ENCODE measurements at regions not wholly inside any gene's neighbourhood (a gene's known extent, or its start where the extent isn't known, plus 50 kb on each side); places are given as distances from the start of the nearest gene placed in this dataset.

DNA sequence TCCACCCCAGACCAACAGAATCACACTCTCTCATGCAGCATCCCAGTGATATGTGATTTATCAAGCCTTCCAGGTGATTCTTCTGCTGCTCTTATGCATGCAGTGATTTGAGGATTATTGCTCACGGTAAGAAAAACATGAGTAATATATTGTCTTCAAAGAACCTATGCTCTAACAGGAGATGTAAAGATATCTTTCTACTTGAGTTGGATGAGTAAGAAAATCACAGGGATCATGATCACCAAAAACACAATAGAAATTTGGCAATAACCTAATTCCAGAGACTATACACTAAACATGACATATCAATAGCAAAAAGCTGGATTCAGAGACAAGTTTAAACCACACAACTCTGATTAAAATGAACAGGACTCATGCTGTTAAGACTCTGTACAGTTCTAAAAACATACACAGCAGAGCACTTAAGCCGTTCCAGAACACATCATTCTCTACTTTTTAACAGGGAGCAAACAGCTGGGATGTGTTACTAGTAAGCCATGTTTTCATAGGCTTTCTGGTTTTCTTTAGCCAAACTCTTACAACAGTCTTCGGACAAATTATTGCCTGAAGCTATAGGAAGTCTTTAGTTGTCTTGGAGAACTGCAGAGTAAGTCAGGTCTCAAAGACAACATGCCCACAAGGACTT is 568.6 kb downstream of the HAO1 start:
- Histone ChIP-seq H2AK5ac (ENCODE audit: low read length, severe bottlenecking) (no peak overlapping the region), H3K4me2 (ENCODE audit: low read length, poor library complexity, severe bottlenecking) (no peak overlapping the region), H3K36me3 (ENCODE audit: control insufficient read depth in 1 of 2, insufficient read depth in 2 of 2, low read depth in 1 of 2, low read length in 2 of 2) (no peaks in the 10 kb centered on the region), H3K9me3 (ENCODE audit: control insufficient read depth, low read length) (peaks cover 3% of the 10 kb centered on the region), H3K4me3 (ENCODE audit: insufficient read depth in 1 of 2, low read depth in 1 of 2, low read length in 2 of 2) (no peak overlapping the region), H2BK5ac (ENCODE audit: low read depth, low read length, poor library complexity, severe bottlenecking) (no peak overlapping the region), H3K27me3 (ENCODE audit: control insufficient read depth in 1 of 2, insufficient read depth in 1 of 2, low read length in 2 of 2) (no peaks in the 10 kb centered on the region), H3K79me1 (replicated peaks; ENCODE audit: low read length, poor library complexity, severe bottlenecking) (no peaks in the 10 kb centered on the region), H3K4ac (ENCODE audit: low read depth in 1 of 2, low read length in 2 of 2) (no peak overlapping the region), H3K23ac (ENCODE audit: low read length in 2 of 2) (no peak overlapping the region), H2BK120ac (ENCODE audit: low read depth, low read length) (no peak overlapping the region), H4K8ac (ENCODE audit: low read length) (no peak overlapping the region), H3K9ac (ENCODE audit: low read length) (no peak overlapping the region), H2AFZ (ENCODE audit: low read depth, low read length) (no peak overlapping the region), H4K91ac (ENCODE audit: low read length) (no peak overlapping the region), H2BK15ac (ENCODE audit: low read depth, poor library complexity, severe bottlenecking) (no peak overlapping the region), H3K4me1 (ENCODE audit: control insufficient read depth, insufficient read depth, low read depth, low read length) (no peaks in the 10 kb centered on the region), H2BK12ac (ENCODE audit: low read length in 2 of 2) (no peak overlapping the region), H3K14ac (ENCODE audit: low read length in 2 of 2) (no peak overlapping the region), H3K27ac (ENCODE audit: low read length, poor library complexity, severe bottlenecking) (no peak overlapping the region), H3K18ac (ENCODE audit: low read depth in 1 of 2, low read length in 2 of 2) (no peak overlapping the region)
- WGBS: 94% methylated on average over 2 of the region's 3 CpGs
- DNase-seq: peak; percentile 24

DNA sequence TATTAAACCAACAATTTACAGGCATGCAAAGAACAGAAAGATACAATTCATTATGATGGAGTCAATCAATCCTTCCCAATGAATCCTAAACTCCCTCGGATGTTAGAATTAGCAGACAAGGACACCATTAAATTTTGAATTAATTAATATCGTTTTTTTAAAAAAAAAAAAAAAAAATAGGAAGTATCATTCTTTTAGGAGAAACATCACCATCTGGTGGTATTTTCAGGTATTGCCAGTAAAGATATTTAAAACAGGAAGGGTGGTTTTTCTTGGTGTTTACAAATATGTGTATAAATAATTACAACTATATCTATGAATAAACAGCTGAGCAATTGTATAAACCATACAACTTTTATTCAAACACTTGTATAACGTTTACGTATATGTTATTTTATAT is 564.4 kb downstream of the HAO1 start:
- no peak overlapping the region for H2BK5ac ChIP-seq (ENCODE audit: low read depth, low read length, poor library complexity, severe bottlenecking)
- no peak overlapping the region for H3K27ac ChIP-seq (ENCODE audit: low read length, poor library complexity, severe bottlenecking)
- no peak overlapping the region for H3K14ac ChIP-seq (ENCODE audit: low read length in 2 of 2)
- no peak overlapping the region for H3K4me3 ChIP-seq (ENCODE audit: insufficient read depth in 1 of 2, low read depth in 1 of 2, low read length in 2 of 2)
- H2AK5ac ChIP-seq (ENCODE audit: low read length, severe bottlenecking): no peak overlapping the region
- no peaks in the 10 kb centered on the region for H3K27me3 ChIP-seq (ENCODE audit: control insufficient read depth in 1 of 2, insufficient read depth in 1 of 2, low read length in 2 of 2)
- peak; percentile 35 for DNase-seq
- no peak overlapping the region for H2BK15ac ChIP-seq (ENCODE audit: low read depth, poor library complexity, severe bottlenecking)
- H2AFZ ChIP-seq (ENCODE audit: low read depth, low read length): no peak overlapping the region
- H3K18ac ChIP-seq (ENCODE audit: low read depth in 1 of 2, low read length in 2 of 2): no peak overlapping the region
- H3K4ac ChIP-seq (ENCODE audit: low read depth in 1 of 2, low read length in 2 of 2): no peak overlapping the region
- no peak overlapping the region for H3K4me2 ChIP-seq (ENCODE audit: low read length, poor library complexity, severe bottlenecking)
- no peak overlapping the region for H2BK12ac ChIP-seq (ENCODE audit: low read length in 2 of 2)
- H2BK120ac ChIP-seq (ENCODE audit: low read depth, low read length): no peak overlapping the region
- no peaks in the 10 kb centered on the region for H3K79me1 ChIP-seq (replicated peaks; ENCODE audit: low read length, poor library complexity, severe bottlenecking)
- H3K9ac ChIP-seq (ENCODE audit: low read length): no peak overlapping the region
- WGBS: no CpG with 5 or more reads among the region's 4 CpGs
- H3K23ac ChIP-seq (ENCODE audit: low read length in 2 of 2): no peak overlapping the region
- no peaks in the 10 kb centered on the region for H3K4me1 ChIP-seq (ENCODE audit: control insufficient read depth, insufficient read depth, low read depth, low read length)
- no peak overlapping the region for H4K91ac ChIP-seq (ENCODE audit: low read length)
- no peak overlapping the region for H4K8ac ChIP-seq (ENCODE audit: low read length)
- peaks cover 5% of the 10 kb centered on the region for H3K9me3 ChIP-seq (ENCODE audit: control insufficient read depth, low read length)
- H3K36me3 ChIP-seq (ENCODE audit: control insufficient read depth in 1 of 2, insufficient read depth in 2 of 2, low read depth in 1 of 2, low read length in 2 of 2): no peaks in the 10 kb centered on the region

DNA sequence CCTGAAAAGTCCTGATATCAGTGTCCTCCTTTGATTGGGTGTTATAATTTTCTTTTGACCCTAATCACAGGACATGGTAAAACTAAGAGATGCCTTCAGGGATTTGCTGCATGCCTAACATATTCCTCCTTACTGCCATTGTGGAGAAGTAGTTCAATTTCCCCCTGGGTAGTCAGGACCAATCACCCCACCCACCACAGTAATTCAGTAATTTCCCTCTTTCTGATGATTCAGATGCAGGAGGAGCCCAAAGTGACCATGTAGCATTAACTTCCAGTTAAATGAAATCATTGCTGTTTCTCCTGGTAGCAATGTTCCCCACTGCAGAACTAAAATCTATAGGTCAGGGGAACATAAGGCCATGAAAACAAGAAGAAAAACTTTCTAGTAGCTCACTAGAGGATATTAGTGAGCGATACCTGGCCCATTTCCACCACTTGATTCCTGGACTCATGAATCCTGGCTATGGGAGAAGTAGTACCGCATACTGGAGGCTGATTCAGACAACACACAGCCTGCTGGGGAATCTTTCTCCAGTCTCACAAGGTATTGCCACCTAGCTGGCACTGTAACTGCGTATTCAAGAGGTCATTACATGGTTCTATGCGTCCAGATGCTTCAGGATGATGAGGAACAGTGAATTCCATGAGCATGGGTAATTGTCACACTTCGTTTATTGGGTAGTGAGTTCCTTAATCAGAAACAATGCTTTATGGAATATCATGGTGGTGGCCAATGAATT is 561.2 kb downstream of the HAO1 start:
- H3K27me3 ChIP-seq (ENCODE audit: control insufficient read depth in 1 of 2, insufficient read depth in 1 of 2, low read length in 2 of 2): no peaks in the 10 kb centered on the region
- peak overlapping the region in 1 of 2 experiments; percentile 15 for H2BK12ac ChIP-seq (ENCODE audit: low read length in 2 of 2)
- H3K9me3 ChIP-seq (ENCODE audit: control insufficient read depth, low read length): peaks cover 5% of the 10 kb centered on the region
- H2BK15ac ChIP-seq (ENCODE audit: low read depth, poor library complexity, severe bottlenecking): no peak overlapping the region
- no peak overlapping the region for H2AK5ac ChIP-seq (ENCODE audit: low read length, severe bottlenecking)
- H2BK5ac ChIP-seq (ENCODE audit: low read depth, low read length, poor library complexity, severe bottlenecking): no peak overlapping the region
- no peaks in the 10 kb centered on the region for H3K36me3 ChIP-seq (ENCODE audit: control insufficient read depth in 1 of 2, insufficient read depth in 2 of 2, low read depth in 1 of 2, low read length in 2 of 2)
- H3K79me1 ChIP-seq (replicated peaks; ENCODE audit: low read length, poor library complexity, severe bottlenecking): no peaks in the 10 kb centered on the region
- no peak overlapping the region for H4K91ac ChIP-seq (ENCODE audit: low read length)
- no peak overlapping the region for H3K18ac ChIP-seq (ENCODE audit: low read depth in 1 of 2, low read length in 2 of 2)
- H3K4me1 ChIP-seq (ENCODE audit: control insufficient read depth, insufficient read depth, low read depth, low read length): no peaks in the 10 kb centered on the region
- no peak overlapping the region for H2BK120ac ChIP-seq (ENCODE audit: low read depth, low read length)
- no peak overlapping the region for H4K8ac ChIP-seq (ENCODE audit: low read length)
- no peak overlapping the region for H3K4ac ChIP-seq (ENCODE audit: low read depth in 1 of 2, low read length in 2 of 2)
- H3K27ac ChIP-seq (ENCODE audit: low read length, poor library complexity, severe bottlenecking): no peak overlapping the region
- H3K9ac ChIP-seq (ENCODE audit: low read length): no peak overlapping the region
- H3K4me2 ChIP-seq (ENCODE audit: low read length, poor library complexity, severe bottlenecking): no peak overlapping the region
- H3K23ac ChIP-seq (ENCODE audit: low read length in 2 of 2): no peak overlapping the region
- H3K14ac ChIP-seq (ENCODE audit: low read length in 2 of 2): no peak overlapping the region
- no peak overlapping the region for H3K4me3 ChIP-seq (ENCODE audit: insufficient read depth in 1 of 2, low read depth in 1 of 2, low read length in 2 of 2)
- no peak for DNase-seq
- 88% methylated on average over 5 of the region's 5 CpGs for WGBS
- H2AFZ ChIP-seq (ENCODE audit: low read depth, low read length): no peak overlapping the region

DNA sequence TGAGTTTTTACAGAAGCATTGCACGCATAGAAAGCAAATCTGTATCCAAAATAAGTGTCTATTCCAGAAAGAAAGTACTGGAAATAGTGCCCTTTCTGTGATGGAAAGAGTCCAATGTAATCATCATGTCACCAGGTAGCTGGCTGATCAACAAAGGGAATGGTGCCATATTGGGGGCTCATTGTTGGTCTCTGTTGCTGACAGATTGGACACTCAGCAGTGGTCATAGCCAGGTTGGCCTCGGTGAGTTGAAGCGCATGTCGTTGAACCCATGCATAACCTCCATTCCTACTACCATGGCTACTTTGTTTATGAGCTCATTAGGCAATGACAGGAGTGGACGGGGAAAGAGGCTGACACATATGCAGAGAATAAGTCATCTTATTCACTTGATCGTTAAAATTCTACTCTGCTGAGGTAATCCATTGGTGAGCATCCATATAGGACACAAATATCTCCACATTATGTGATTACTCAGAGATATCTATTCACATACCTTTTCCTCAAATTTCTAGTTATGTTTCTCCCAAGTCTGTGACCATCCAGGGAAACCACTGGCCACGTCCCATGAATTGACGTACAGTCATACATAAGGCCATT is 560.5 kb downstream of the HAO1 start:
- Histone ChIP-seq H2BK15ac (ENCODE audit: low read depth, poor library complexity, severe bottlenecking) (no peak overlapping the region), H2AFZ (ENCODE audit: low read depth, low read length) (no peak overlapping the region), H3K79me1 (replicated peaks; ENCODE audit: low read length, poor library complexity, severe bottlenecking) (no peaks in the 10 kb centered on the region), H3K4me2 (ENCODE audit: low read length, poor library complexity, severe bottlenecking) (no peak overlapping the region), H2BK120ac (ENCODE audit: low read depth, low read length) (no peak overlapping the region), H3K4me1 (ENCODE audit: control insufficient read depth, insufficient read depth, low read depth, low read length) (no peaks in the 10 kb centered on the region), H2BK5ac (ENCODE audit: low read depth, low read length, poor library complexity, severe bottlenecking) (no peak overlapping the region), H3K27ac (ENCODE audit: low read length, poor library complexity, severe bottlenecking) (no peak overlapping the region), H4K8ac (ENCODE audit: low read length) (no peak overlapping the region), H2BK12ac (ENCODE audit: low read length in 2 of 2) (no peak overlapping the region), H3K9ac (ENCODE audit: low read length) (no peak overlapping the region), H3K18ac (ENCODE audit: low read depth in 1 of 2, low read length in 2 of 2) (no peak overlapping the region), H2AK5ac (ENCODE audit: low read length, severe bottlenecking) (no peak overlapping the region), H3K23ac (ENCODE audit: low read length in 2 of 2) (no peak overlapping the region), H3K4ac (ENCODE audit: low read depth in 1 of 2, low read length in 2 of 2) (no peak overlapping the region), H3K9me3 (ENCODE audit: control insufficient read depth, low read length) (peaks cover 5% of the 10 kb centered on the region), H3K36me3 (ENCODE audit: control insufficient read depth in 1 of 2, insufficient read depth in 2 of 2, low read depth in 1 of 2, low read length in 2 of 2) (no peaks in the 10 kb centered on the region), H4K91ac (ENCODE audit: low read length) (no peak overlapping the region), H3K4me3 (ENCODE audit: insufficient read depth in 1 of 2, low read depth in 1 of 2, low read length in 2 of 2) (no peak overlapping the region), H3K14ac (ENCODE audit: low read length in 2 of 2) (no peak overlapping the region), H3K27me3 (ENCODE audit: control insufficient read depth in 1 of 2, insufficient read depth in 1 of 2, low read length in 2 of 2) (no peaks in the 10 kb centered on the region)
- DNase-seq: no peak
- 43% methylated on average over 8 of the region's 8 CpGs for WGBS
